HCT116 (cell line): ENCODE measurements at regions not wholly inside any gene's neighbourhood (a gene's known extent, or its start where the extent isn't known, plus 50 kb on each side); places are given as distances from the start of the nearest gene placed in this dataset.

Experiments
- EZH2 ChIP-seq: fragments of 200-600 bp; sonication (generic); IDR thresholded peaks from 2 replicates; pipeline ENCODE4 v1.6.1; 2017; ENCODE audit warnings: antibody characterized with exemption, mixed run types
- EZH2phosphoT487 ChIP-seq: fragments of 200-600 bp; IDR thresholded peaks from 2 replicates; pipeline ENCODE4 v1.6.1; 2018; ENCODE audit warnings: antibody characterized with exemption, borderline replicate concordance
- POLR2A ChIP-seq: IDR thresholded peaks from 2 replicates; pipeline ENCODE4 v1.7.0; 2011; ENCODE audit warnings: borderline replicate concordance; ENCODE audit not compliant: insufficient read depth, insufficient read length; ENCODE audit errors: extremely low read depth
- POLR2AphosphoS5 ChIP-seq: IDR thresholded peaks from 2 replicates; pipeline ENCODE4 v1.6.1; 2011; ENCODE audit warnings: mild to moderate bottlenecking, low read depth, low read length, moderate library complexity
- SP1 ChIP-seq: IDR thresholded peaks from 2 replicates; pipeline ENCODE4 v1.6.1; 2012; ENCODE audit warnings: low read depth
- TCF7L2 ChIP-seq: IDR thresholded peaks from 2 replicates; pipeline ENCODE4 v1.7.0; 2011; ENCODE audit warnings: borderline replicate concordance, inconsistent platforms; ENCODE audit not compliant: insufficient read depth, insufficient read length; ENCODE audit errors: extremely low read depth
- ZFX ChIP-seq: fragments of 450-650 bp; IDR thresholded peaks from 2 replicates; pipeline ENCODE4 v1.6.1; 2017
- TF ChIP-seq, protein P1 (sequence below): IDR thresholded peaks from 2 replicates; pipeline ENCODE4 v1.6.1; 2012; ENCODE audit warnings: low read depth
- TF ChIP-seq, protein P2 (sequence below), 3 experiments: fragments of 200-600 bp in 1 of 3; sonication (generic) in 1 of 3; IDR thresholded peaks in 2 of 3; conservative IDR thresholded peaks in 1 of 3; 2 replicates each; pipeline ENCODE4 v1.5.1; 2012 to 2017; ENCODE audit warnings: low read depth in 2 of 3, low read length in 2 of 3, antibody characterized with exemption in 1 of 3, borderline replicate concordance in 1 of 3, control low read depth in 1 of 3, mild to moderate bottlenecking in 1 of 3, mixed read lengths in 1 of 3, mixed run types in 1 of 3, moderate library complexity in 1 of 3; ENCODE audit not compliant: insufficient read depth in 1 of 3

DNA sequence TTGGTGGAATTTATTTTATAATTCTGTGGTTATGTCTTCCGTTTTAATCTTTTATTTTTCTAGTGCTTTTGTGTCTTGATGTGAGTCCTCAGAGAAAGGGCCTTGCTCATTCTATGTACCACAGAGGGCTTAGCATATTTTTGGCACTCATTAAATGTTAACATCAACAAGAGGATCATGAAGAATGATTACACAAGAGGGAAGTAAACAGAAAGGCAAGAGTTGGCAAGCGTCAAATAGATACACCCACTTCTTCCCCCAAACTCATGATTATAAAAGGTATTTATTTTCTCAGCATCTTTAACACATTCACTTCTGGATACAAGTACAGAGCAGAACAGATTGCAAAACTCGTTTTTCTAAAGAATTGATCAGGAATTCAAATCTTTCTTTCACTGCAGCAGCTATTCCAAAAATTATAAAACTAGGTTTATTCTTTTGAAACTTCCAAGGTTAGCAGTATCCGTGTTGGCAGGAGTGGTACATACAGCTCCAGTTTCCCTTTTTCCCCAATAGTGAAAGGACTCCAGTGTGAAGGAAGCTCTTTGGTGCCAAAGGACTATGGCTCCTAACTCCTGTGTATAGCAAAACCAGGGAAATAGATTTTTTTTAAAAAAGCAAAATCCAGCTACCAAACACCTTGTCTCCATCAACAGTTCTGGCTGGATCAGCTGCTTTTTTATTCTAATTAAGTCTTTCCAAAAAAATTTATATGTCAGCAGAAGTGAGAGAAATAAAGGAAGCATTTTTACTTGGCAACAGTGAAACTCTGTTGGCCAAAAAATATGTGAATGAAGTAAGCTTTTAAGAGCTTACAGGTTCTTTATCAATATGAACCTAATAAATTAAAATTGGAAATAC is 221.9 kb downstream of the ADGRG6 start:
- TF ChIP-seq POLR2AphosphoS5 (no peak), EZH2phosphoT487 (no peak), SP1 (no peak), POLR2A (no peak), EZH2 (no peak), TCF7L2 (no peak), ZFX (no peak)
- TF ChIP-seq, protein P1, sequence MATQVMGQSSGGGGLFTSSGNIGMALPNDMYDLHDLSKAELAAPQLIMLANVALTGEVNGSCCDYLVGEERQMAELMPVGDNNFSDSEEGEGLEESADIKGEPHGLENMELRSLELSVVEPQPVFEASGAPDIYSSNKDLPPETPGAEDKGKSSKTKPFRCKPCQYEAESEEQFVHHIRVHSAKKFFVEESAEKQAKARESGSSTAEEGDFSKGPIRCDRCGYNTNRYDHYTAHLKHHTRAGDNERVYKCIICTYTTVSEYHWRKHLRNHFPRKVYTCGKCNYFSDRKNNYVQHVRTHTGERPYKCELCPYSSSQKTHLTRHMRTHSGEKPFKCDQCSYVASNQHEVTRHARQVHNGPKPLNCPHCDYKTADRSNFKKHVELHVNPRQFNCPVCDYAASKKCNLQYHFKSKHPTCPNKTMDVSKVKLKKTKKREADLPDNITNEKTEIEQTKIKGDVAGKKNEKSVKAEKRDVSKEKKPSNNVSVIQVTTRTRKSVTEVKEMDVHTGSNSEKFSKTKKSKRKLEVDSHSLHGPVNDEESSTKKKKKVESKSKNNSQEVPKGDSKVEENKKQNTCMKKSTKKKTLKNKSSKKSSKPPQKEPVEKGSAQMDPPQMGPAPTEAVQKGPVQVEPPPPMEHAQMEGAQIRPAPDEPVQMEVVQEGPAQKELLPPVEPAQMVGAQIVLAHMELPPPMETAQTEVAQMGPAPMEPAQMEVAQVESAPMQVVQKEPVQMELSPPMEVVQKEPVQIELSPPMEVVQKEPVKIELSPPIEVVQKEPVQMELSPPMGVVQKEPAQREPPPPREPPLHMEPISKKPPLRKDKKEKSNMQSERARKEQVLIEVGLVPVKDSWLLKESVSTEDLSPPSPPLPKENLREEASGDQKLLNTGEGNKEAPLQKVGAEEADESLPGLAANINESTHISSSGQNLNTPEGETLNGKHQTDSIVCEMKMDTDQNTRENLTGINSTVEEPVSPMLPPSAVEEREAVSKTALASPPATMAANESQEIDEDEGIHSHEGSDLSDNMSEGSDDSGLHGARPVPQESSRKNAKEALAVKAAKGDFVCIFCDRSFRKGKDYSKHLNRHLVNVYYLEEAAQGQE, result no peak
- TF ChIP-seq, protein P2, sequence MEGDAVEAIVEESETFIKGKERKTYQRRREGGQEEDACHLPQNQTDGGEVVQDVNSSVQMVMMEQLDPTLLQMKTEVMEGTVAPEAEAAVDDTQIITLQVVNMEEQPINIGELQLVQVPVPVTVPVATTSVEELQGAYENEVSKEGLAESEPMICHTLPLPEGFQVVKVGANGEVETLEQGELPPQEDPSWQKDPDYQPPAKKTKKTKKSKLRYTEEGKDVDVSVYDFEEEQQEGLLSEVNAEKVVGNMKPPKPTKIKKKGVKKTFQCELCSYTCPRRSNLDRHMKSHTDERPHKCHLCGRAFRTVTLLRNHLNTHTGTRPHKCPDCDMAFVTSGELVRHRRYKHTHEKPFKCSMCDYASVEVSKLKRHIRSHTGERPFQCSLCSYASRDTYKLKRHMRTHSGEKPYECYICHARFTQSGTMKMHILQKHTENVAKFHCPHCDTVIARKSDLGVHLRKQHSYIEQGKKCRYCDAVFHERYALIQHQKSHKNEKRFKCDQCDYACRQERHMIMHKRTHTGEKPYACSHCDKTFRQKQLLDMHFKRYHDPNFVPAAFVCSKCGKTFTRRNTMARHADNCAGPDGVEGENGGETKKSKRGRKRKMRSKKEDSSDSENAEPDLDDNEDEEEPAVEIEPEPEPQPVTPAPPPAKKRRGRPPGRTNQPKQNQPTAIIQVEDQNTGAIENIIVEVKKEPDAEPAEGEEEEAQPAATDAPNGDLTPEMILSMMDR (IDR thresholded peaks at IDR 0.05 in 2 of 3, conservative IDR thresholded peaks at IDR 0.05 in 1 of 3; ENCODE audit: borderline replicate concordance in 1 of 3, insufficient read depth in 1 of 3, low read depth in 2 of 3, low read length in 2 of 3), result no peak
